Activated CD4-positive, alpha-beta memory T cell treated with anti-CD3 and anti-CD28 coated beads for 36 hours (primary cell): ENCODE measurements at regions not wholly inside any gene's neighbourhood (a gene's known extent, or its start where the extent isn't known, plus 50 kb on each side); places are given as distances from the start of the nearest gene placed in this dataset.

ENCODE experiments used
- CTCF ChIA-PET: fragments of 350-600 bp; sonication (Branson Sonifier 250); formaldehyde crosslinking; loops from one replicate; lab custom pipeline; 2021; ENCODE audit warnings: antibody characterized with exemption, inconsistent platforms; lab: Charles Lee
- POLR2A ChIA-PET: fragments of 350-600 bp; sonication (Branson Sonifier 250); formaldehyde crosslinking; loops from one replicate; lab custom pipeline; 2021; ENCODE audit warnings: antibody characterized with exemption; lab: Charles Lee
- DNase-seq: peaks from one replicate; pipeline ENCODE4 v3.0.0-alpha.2; 2020
- H3K27ac Mint-ChIP-seq: one replicate; pipeline ENCODE4 v1.8.0; 2021; ENCODE audit warnings: mixed read lengths
- H3K27me3 Mint-ChIP-seq: one replicate; pipeline ENCODE4 v1.8.0; 2021; ENCODE audit warnings: mixed read lengths
- H3K36me3 Mint-ChIP-seq: one replicate; pipeline ENCODE4 v1.8.0; 2021; ENCODE audit warnings: mixed read lengths
- H3K4me1 Mint-ChIP-seq: one replicate; pipeline ENCODE4 v1.8.0; 2021; ENCODE audit warnings: low read depth, mixed read lengths
- H3K4me3 Mint-ChIP-seq: one replicate; pipeline ENCODE4 v1.8.0; 2021; ENCODE audit warnings: mild to moderate bottlenecking, mixed read lengths
- H3K9me3 Mint-ChIP-seq: one replicate; pipeline ENCODE4 v1.8.0; 2021; ENCODE audit warnings: mixed read lengths
- intact Hi-C: fragments of 100-400 bp; cut with micrococcal nuclease; formaldehyde crosslinking; loops from one replicate; pipeline ENCODE4 v1.15.1; 2023

DNA sequence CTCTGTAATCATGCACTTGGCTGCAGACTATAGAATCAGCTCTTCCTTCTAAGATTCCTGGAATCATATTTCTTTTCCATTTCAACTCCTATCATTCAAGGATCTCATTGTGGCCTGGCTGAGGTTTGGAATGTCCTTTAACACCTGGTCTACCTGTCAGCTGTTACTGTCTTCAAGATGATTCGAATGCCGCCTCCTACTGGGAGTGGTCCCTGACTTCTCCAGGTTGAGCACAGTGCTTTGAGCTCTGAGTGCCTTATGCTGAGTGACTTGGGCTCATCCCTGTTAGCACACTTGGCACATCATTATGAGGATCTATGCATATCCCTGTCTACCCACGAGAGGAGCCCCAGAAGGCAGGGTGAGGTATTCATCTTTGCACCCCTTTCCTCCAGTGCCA lies 87.6 kb downstream of the MARCHF4 start:
- H3K27ac Mint-ChIP-seq = no peak overlapping the region
- intact Hi-C loops = loop anchor here (5.0 kb wide), 1 partner anchor 62 kb away; no protein-coding TSS in a partner anchor
- no peaks in the 10 kb centered on the region for H3K36me3 Mint-ChIP-seq
- DNase-seq = no peak
- H3K9me3 Mint-ChIP-seq = no peaks in the 10 kb centered on the region
- ChIA-PET POLR2A (interaction anchor here (0.6 kb wide), 1 partner anchor 1859 kb away, joined by 3 read pairs; no protein-coding TSS in a partner anchor), CTCF (interaction anchor here (1.4 kb wide), 1 partner anchor 120 kb away, joined by 5 read pairs; no protein-coding TSS in a partner anchor)
- peaks cover 2% of the 10 kb centered on the region for H3K27me3 Mint-ChIP-seq
- no peak overlapping the region for H3K4me3 Mint-ChIP-seq
- no peaks in the 10 kb centered on the region for H3K4me1 Mint-ChIP-seq

DNA sequence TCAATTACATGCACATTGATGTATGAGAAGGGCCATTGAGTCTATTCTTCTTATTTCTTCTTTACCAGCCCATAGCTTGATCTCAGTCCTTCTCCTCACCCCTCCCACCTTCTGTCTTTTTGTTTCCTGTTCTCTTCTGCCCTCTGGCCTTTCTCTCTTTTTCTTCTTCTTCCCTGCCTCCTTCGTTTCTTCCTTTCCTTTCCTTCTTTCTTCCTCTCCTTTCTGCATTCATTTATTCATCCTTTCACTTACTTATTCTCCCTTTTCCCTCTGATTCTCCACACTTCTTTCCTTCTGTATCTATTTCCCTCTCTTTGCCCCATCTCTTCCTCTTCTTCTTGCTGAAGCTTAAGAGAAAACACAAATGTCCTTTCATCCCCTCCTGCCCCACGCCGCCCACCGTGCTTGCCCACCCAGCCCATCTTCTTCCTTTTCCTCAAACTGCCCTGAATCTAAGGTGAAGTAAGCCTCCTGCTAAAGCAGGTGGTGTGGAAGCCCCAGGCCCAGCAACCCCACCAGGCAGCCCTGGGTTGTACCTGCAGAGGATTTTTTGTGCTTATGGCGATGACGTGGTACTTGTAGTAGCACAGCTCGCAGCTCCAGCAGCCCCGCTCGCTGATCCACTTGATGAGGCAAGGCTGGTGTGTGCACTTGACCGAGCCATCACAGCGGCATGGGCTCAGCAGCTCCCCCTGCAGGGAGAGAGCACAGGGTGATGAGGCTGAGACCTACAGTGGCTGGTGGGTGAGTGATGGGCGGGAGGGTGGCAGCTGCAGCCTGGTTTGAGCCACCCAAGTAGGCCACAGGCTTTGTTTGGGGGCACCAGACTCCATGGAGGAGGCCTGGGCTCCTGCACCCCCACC lies 89.0 kb downstream of the MARCHF4 start:
- peak; percentile 50 for DNase-seq
- H3K27ac Mint-ChIP-seq = no peak overlapping the region
- intact Hi-C loops = loop anchor here (5.0 kb wide), 1 partner anchor 61 kb away; no protein-coding TSS in a partner anchor
- H3K36me3 Mint-ChIP-seq = no peaks in the 10 kb centered on the region
- CTCF ChIA-PET = interaction anchor here (0.6 to 1.5 kb wide), 4 partner anchors 10 to 70 kb away, joined by 3 to 4 read pairs (median 3); no protein-coding TSS in a partner anchor
- POLR2A ChIA-PET = interaction anchor here (0.6 kb wide), 1 partner anchor 95 kb away, joined by 3 read pairs; no protein-coding TSS in a partner anchor
- no peak overlapping the region for H3K4me3 Mint-ChIP-seq
- H3K9me3 Mint-ChIP-seq = no peaks in the 10 kb centered on the region
- H3K4me1 Mint-ChIP-seq = no peaks in the 10 kb centered on the region
- H3K27me3 Mint-ChIP-seq = peaks cover 2% of the 10 kb centered on the region

DNA sequence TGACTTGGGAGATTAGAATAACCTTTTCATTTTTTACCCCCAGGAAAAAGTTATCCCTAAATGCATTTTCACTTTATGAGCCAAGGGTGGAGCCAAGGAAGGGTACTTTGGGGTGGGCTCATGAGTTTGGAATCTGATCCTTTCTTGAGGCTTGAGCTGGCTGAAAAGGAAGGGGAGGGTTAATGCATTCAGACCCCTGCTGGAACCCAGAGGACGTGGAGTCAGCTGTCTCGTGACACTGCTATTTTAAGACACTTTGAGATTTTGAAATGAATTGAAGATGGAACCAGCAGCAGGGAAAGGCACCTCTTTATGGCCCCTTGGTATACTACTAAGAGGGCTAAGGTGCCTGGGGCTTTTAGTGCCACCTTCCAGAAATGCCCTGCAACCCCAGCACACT lies 90.4 kb downstream of the MARCHF4 start:
- Mint-ChIP-seq H3K36me3 (no peaks in the 10 kb centered on the region), H3K27me3 (peaks cover under 1% of the 10 kb centered on the region), H3K27ac (no peak overlapping the region), H3K9me3 (no peaks in the 10 kb centered on the region), H3K4me1 (no peaks in the 10 kb centered on the region), H3K4me3 (no peak overlapping the region)
- CTCF ChIA-PET = interaction anchor here (0.6 to 1.1 kb wide), 2 partner anchors 65 to 69 kb away, joined by 3 to 4 read pairs; no protein-coding TSS in a partner anchor
- POLR2A ChIA-PET = no interaction called here
- intact Hi-C loops = loop anchor here (5.0 kb wide), 1 partner anchor 60 kb away; no protein-coding TSS in a partner anchor
- no peak for DNase-seq

DNA sequence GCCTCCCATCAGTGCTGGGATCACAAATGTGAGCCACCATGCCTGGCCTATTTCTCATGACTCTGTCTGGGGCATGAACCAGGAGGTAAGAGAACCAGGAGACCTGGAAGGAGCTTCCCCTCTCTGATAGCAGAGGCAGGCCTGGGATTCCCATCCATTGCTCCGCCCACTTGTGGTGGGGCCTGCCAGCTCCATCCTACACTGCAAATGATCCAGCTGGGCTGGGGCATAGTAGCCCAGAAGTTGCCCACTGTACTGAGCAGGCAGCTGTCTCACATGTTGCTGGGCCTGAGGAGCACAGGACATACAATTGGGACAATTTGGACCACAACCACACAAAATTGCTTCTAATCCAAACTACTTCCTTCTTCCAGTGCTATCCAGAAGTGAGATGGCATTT lies 91.0 kb downstream of the MARCHF4 start:
- ChIA-PET POLR2A (no interaction called here), CTCF (interaction anchor here (0.6 kb wide), 1 partner anchor 65 kb away, joined by 4 read pairs; no protein-coding TSS in a partner anchor)
- Mint-ChIP-seq H3K4me1 (no peaks in the 10 kb centered on the region), H3K36me3 (no peaks in the 10 kb centered on the region), H3K4me3 (no peak overlapping the region), H3K9me3 (no peaks in the 10 kb centered on the region), H3K27me3 (no peaks in the 10 kb centered on the region), H3K27ac (no peak overlapping the region)
- DNase-seq = no peak
- intact Hi-C loops = loop anchor here (5.0 kb wide), 1 partner anchor 59 kb away; no protein-coding TSS in a partner anchor

DNA sequence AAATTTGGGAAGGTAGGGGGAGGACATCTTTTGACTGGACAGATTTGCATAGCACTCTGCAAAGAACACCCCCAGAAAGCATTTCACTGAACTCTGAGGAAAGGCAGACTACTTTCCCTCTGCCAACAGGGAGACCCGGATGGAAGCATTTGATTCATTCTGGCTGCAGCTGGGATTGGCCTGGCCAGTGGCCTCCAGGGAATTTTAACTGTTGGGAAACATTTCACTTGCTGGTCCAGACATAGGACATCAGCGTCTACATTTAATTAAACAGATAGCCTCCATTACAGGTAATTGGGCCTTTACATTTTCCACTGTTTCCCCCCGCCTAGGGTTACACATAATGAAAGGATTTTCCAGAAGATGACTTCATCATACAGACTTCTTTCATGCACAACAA lies 92.8 kb downstream of the MARCHF4 start:
- POLR2A ChIA-PET = no interaction called here
- no peak overlapping the region for H3K4me3 Mint-ChIP-seq
- H3K4me1 Mint-ChIP-seq = no peaks in the 10 kb centered on the region

DNA sequence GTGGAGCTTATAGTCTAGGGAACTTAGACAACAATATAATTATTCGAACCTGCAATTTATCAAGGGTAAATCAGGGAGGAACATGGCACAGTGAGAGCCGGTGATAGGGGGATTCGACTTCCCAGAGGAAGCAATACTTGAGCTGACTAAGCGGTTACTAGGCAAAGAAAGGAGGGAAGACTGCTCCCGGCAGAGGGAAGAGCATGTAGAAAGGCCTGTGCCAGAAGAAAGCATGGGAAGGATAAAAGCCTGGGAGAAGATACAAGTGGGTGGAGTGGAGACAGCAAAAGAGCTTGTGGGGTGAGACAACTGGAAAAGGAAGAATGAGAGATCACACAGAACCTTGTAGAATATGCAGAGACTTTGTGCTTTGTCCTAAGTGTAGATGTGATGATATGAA lies 93.3 kb downstream of the MARCHF4 start:
- no peaks in the 10 kb centered on the region for H3K36me3 Mint-ChIP-seq
- H3K9me3 Mint-ChIP-seq = no peaks in the 10 kb centered on the region
- no peak overlapping the region for H3K27ac Mint-ChIP-seq
- DNase-seq = no peak
- POLR2A ChIA-PET = no interaction called here
- intact Hi-C loops = no loop called here
- H3K27me3 Mint-ChIP-seq = peaks cover 4% of the 10 kb centered on the region
- no peaks in the 10 kb centered on the region for H3K4me1 Mint-ChIP-seq
- H3K4me3 Mint-ChIP-seq = no peak overlapping the region
- CTCF ChIA-PET = interaction anchor here (0.9 kb wide), 1 partner anchor 124 kb away, joined by 3 read pairs; no protein-coding TSS in a partner anchor

More for the DNA sequence above, 92.8 kb downstream of the MARCHF4 start:
- Mint-ChIP-seq H3K27me3 (peaks cover 1% of the 10 kb centered on the region), H3K27ac (no peak overlapping the region), H3K9me3 (no peaks in the 10 kb centered on the region), H3K36me3 (no peaks in the 10 kb centered on the region)
- CTCF ChIA-PET = interaction anchor here (0.9 kb wide), 1 partner anchor 124 kb away, joined by 3 read pairs; no protein-coding TSS in a partner anchor
- intact Hi-C loops = no loop called here
- DNase-seq = no peak

DNA sequence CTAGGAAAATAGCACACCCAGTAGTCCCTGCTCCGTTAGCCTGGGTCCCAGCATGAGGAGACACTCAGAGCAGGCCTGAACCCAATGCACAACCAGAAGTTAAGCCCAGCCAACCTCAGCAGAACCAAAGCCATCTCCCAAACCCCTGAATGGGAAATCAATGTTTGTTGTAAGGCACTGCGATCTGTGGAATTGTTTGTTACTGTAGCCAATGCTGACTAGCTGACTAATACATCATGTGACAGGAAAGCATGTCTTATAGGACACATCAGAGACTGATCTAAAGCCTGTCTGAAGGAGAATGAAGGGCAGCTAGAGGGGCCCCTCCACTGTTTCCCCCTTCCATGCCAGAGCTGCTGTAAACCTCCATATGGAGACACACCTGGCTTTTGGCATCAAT lies 96.4 kb downstream of the MARCHF4 start:
- ChIA-PET CTCF (no interaction called here), POLR2A (no interaction called here)
- peaks cover 4% of the 10 kb centered on the region for H3K27me3 Mint-ChIP-seq
- H3K9me3 Mint-ChIP-seq = no peaks in the 10 kb centered on the region
- intact Hi-C loops = no loop called here
- H3K4me1 Mint-ChIP-seq = no peaks in the 10 kb centered on the region
- no peak overlapping the region for H3K27ac Mint-ChIP-seq
- DNase-seq = no peak
- no peaks in the 10 kb centered on the region for H3K36me3 Mint-ChIP-seq
- H3K4me3 Mint-ChIP-seq = no peak overlapping the region

DNA sequence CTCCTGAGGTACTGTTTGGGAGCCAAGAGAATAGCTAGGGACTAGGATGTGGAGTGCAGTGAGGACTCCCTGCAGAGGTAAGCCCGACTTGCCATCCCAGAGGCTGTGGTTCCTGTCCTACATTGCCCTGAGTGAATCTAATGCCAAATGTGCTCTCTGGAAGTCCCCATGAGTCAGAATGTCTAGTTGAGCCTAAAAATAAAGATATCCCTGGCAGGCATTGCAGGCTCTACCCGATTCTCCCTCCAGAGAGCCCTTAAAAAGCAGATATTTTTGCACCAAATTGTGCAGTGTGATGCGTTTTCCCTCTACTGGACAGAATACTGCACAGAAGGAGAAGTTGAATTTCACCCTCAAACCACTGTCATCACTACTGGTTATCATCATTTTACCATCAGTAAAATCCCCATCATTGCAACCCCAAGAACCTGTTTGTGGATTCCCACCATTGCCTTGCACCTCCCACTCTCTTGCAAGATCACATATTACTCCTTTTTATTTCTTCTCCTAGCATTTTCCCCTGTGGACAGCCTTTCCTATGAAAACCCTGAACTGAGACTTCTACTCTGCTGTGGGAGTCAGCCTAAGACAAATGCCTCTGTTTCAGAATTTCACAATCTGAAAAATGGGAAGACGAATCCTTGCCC lies 98.0 kb downstream of the MARCHF4 start:
- H3K36me3 Mint-ChIP-seq = no peaks in the 10 kb centered on the region
- H3K9me3 Mint-ChIP-seq = no peaks in the 10 kb centered on the region
- H3K27ac Mint-ChIP-seq = no peak overlapping the region
- no peak for DNase-seq
- intact Hi-C loops = no loop called here
- no peak overlapping the region for H3K4me3 Mint-ChIP-seq
- POLR2A ChIA-PET = no interaction called here
- CTCF ChIA-PET = no interaction called here
- H3K27me3 Mint-ChIP-seq = peaks cover 4% of the 10 kb centered on the region
- H3K4me1 Mint-ChIP-seq = no peaks in the 10 kb centered on the region

DNA sequence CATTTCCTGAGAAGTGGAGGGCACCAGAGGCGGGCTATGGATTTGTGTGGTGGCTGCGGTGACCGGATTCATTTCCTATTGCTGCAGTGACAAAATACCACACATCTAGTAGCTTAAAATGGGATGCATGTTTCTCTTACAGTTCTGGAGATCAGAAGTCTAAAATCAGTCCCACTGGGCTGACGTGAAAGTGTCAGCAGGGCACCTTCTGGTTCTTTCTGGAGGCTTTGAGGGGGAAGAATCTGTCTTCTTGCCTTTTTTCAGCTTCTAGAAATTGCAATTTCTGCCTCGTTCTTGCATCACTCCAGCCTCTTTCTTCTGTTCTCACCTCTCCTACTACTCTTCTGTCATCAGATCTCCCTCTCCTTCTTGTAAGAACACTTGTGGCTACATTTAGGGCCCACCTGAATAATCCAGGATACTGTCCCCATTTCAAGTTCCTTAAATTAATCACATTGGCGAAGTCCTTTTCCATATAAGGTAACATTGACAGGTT lies 111.2 kb downstream of the MARCHF4 start:
- Mint-ChIP-seq H3K4me1 (no peaks in the 10 kb centered on the region), H3K27me3 (no peaks in the 10 kb centered on the region), H3K27ac (no peak overlapping the region), H3K9me3 (no peaks in the 10 kb centered on the region), H3K36me3 (no peaks in the 10 kb centered on the region), H3K4me3 (no peak overlapping the region)
- POLR2A ChIA-PET = no interaction called here
- DNase-seq = no peak
- CTCF ChIA-PET = interaction anchor here (0.6 kb wide), 1 partner anchor 365 kb away, joined by 3 read pairs; no protein-coding TSS in a partner anchor
- intact Hi-C loops = no loop called here

DNA sequence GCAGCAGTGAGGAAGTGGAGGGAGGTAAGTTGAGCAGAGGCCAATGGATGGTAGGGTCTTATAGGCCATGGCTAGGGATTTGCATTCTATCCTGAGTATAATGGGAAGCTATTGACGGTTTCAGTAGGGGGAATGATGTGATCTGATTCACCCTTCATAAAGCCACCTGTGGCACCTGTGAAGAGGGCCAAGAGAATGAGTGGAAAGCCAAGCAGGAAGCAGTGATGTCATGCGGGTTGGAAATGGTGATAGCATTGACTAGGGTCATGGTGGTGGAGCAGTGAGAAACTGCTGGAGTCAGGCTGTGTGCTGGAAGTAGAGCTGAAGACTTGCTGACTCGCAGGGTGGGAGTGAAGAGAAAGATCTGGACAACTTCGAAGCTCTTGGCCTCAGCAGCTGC lies 111.7 kb downstream of the MARCHF4 start:
- no peak for DNase-seq
- no peaks in the 10 kb centered on the region for H3K36me3 Mint-ChIP-seq
- intact Hi-C loops = no loop called here
- H3K9me3 Mint-ChIP-seq = no peaks in the 10 kb centered on the region
- POLR2A ChIA-PET = no interaction called here
- H3K4me1 Mint-ChIP-seq = no peaks in the 10 kb centered on the region
- H3K27me3 Mint-ChIP-seq = no peaks in the 10 kb centered on the region
- no peak overlapping the region for H3K27ac Mint-ChIP-seq
- H3K4me3 Mint-ChIP-seq = no peak overlapping the region
- CTCF ChIA-PET = no interaction called here

DNA sequence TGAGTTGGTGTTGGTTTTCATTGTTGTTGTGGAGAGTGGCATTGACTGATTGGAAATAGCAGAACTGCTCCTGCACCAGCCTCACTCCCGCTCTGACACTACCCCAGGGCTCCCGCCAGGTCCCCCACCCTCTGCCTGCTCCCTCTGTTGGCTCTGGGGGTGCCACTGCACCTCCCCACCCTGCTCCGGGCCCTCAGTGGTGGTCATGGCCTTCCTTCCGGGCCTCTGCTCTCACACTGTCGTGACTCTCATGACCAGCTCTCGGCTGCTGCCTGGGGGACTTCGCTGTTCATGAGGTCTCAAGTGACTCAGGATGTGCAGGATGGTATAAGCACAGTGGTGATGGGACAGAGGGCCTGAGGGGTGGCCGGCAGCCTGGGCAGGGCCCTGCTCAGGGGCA lies 113.2 kb downstream of the MARCHF4 start:
- Mint-ChIP-seq H3K4me1 (no peaks in the 10 kb centered on the region), H3K9me3 (no peaks in the 10 kb centered on the region), H3K36me3 (no peaks in the 10 kb centered on the region), H3K27ac (no peak overlapping the region), H3K4me3 (no peak overlapping the region), H3K27me3 (no peaks in the 10 kb centered on the region)
- POLR2A ChIA-PET = no interaction called here
- no peak for DNase-seq
- CTCF ChIA-PET = no interaction called here
- intact Hi-C loops = no loop called here

DNA sequence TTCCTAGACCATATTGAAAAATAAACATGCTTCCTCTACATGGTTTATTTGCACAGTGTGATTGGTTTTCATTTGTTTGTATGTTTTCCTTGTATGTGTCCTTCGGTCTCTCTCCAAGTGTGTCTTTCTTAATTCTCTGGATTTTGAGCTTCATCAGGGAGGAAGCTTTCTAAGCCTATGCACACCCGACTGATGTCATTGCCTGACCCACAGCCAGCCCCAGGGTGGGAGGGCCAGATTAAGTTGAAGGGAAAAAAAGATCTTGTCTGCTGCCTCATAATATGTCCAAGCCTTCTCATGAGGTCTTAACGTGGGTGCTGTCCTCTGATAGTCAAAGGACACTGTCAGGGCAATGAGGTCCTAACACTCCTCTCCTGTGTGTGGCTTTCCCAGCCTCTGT lies 115.2 kb downstream of the MARCHF4 start:
- Mint-ChIP-seq H3K27me3 (no peaks in the 10 kb centered on the region), H3K4me3 (no peak overlapping the region), H3K4me1 (no peaks in the 10 kb centered on the region), H3K27ac (no peak overlapping the region), H3K36me3 (no peaks in the 10 kb centered on the region), H3K9me3 (no peaks in the 10 kb centered on the region)
- POLR2A ChIA-PET = no interaction called here
- intact Hi-C loops = no loop called here
- no peak for DNase-seq
- CTCF ChIA-PET = no interaction called here
